Neural cell (in vitro differentiated cells): ENCODE measurements at regions not wholly inside any gene's neighbourhood (a gene's known extent, or its start where the extent isn't known, plus 50 kb on each side); places are given as distances from the start of the nearest gene placed in this dataset.

ENCODE experiments used
- H2AFZ ChIP-seq: fragments of 200-600, 300-800 bp; sonication (generic), shearing (Covaris generic); 2 replicates; pipeline ENCODE4 v1.6.0; 2014; ENCODE audit warnings: low read depth, mild to moderate bottlenecking, antibody characterized with exemption, low read length, moderate library complexity
- H3F3A ChIP-seq: fragments of 200-600 bp; shearing (Covaris generic); 2 replicates; pipeline ENCODE4 v1.6.1; 2016; ENCODE audit warnings: mild to moderate bottlenecking, moderate library complexity, mixed read lengths, antibody characterized with exemption, low read length; ENCODE audit not compliant: insufficient read depth, poor library complexity, severe bottlenecking
- H3K27ac ChIP-seq: fragments of 200-600, 300-800 bp; sonication (generic), shearing (Covaris generic); 2 replicates; pipeline ENCODE4 v1.5.1; 2014; ENCODE audit warnings: mild to moderate bottlenecking, low read length, moderate library complexity
- H3K27me3 ChIP-seq: fragments of 300-800, 200-600 bp; sonication (generic), shearing (Covaris generic); 2 replicates; pipeline ENCODE4 v1.6.0; 2014; ENCODE audit warnings: mild to moderate bottlenecking, low read depth, low read length, moderate library complexity; ENCODE audit not compliant: insufficient read depth
- H3K36me3 ChIP-seq: fragments of 300-800, 200-600 bp; sonication (generic), shearing (Covaris generic); 2 replicates; pipeline ENCODE4 v1.5.1; 2014; ENCODE audit warnings: mild to moderate bottlenecking, antibody characterized with exemption, low read length, moderate library complexity; ENCODE audit not compliant: insufficient read depth
- H3K4me2 ChIP-seq: fragments of 300-800, 200-600 bp; sonication (generic), shearing (Covaris generic); 2 replicates; pipeline ENCODE4 v1.6.0; 2014; ENCODE audit warnings: mild to moderate bottlenecking, low read length
- H3K4me3 ChIP-seq: fragments of 300-800, 200-600 bp; sonication (generic), shearing (Covaris generic); 2 replicates; pipeline ENCODE4 v1.5.1; 2014; ENCODE audit warnings: mild to moderate bottlenecking, low read length, moderate library complexity
- H3K79me2 ChIP-seq: fragments of 200-600 bp; shearing (Covaris generic); replicated peaks from 2 replicates; pipeline ENCODE4 v1.6.0; 2014; ENCODE audit warnings: mild to moderate bottlenecking, low read length, moderate library complexity; ENCODE audit not compliant: insufficient read depth
- H3K9ac ChIP-seq: fragments of 300-800, 200-600 bp; sonication (generic), shearing (Covaris generic); 2 replicates; pipeline ENCODE4 v1.6.1; 2016; ENCODE audit warnings: mild to moderate bottlenecking, low read length, mixed read lengths
- H3K9me2 ChIP-seq: fragments of 200-600 bp; shearing (Covaris generic); 2 replicates; pipeline ENCODE4 v1.6.1; 2016; ENCODE audit warnings: mild to moderate bottlenecking, low read length, mixed read lengths; ENCODE audit not compliant: insufficient read depth
- H3K9me3 ChIP-seq: fragments of 200-600, 300-800 bp; sonication (generic), shearing (Covaris generic); 2 replicates; pipeline ENCODE4 v1.6.1; 2016; ENCODE audit warnings: mild to moderate bottlenecking, mixed run types, low read length, moderate library complexity, mixed read lengths
- H4K20me1 ChIP-seq: fragments of 200-600 bp; shearing (Covaris generic); 2 replicates; pipeline ENCODE4 v1.6.1; 2016; ENCODE audit warnings: mild to moderate bottlenecking, mixed run types; ENCODE audit not compliant: insufficient read depth
- CTCF ChIP-seq: fragments of 450-650 bp; IDR thresholded peaks from 2 replicates; pipeline ENCODE4 v1.5.1; 2014; ENCODE audit warnings: antibody characterized with exemption, mild to moderate bottlenecking, moderate library complexity; ENCODE audit not compliant: poor library complexity, severe bottlenecking
- EP300 ChIP-seq: fragments of 450-650 bp; conservative IDR thresholded peaks from 2 replicates; pipeline ENCODE4 v1.6.1; 2014; ENCODE audit warnings: antibody characterized with exemption, mild to moderate bottlenecking, moderate library complexity; ENCODE audit not compliant: poor library complexity, severe bottlenecking
- EZH2 ChIP-seq: fragments of 200-600, 300-800 bp; shearing (Covaris generic), sonication (generic); IDR thresholded peaks from 2 replicates; pipeline ENCODE4 v1.6.1; 2014; ENCODE audit warnings: antibody characterized with exemption, low read length, borderline replicate concordance, mild to moderate bottlenecking; ENCODE audit not compliant: insufficient read depth, poor library complexity, severe bottlenecking
- MXI1 ChIP-seq: fragments of 450-650 bp; conservative IDR thresholded peaks from 2 replicates; pipeline ENCODE4 v1.6.1; 2014; ENCODE audit warnings: antibody characterized with exemption, mild to moderate bottlenecking; ENCODE audit not compliant: poor library complexity, severe bottlenecking
- POLR2AphosphoS5 ChIP-seq: IDR thresholded peaks from 2 replicates; pipeline ENCODE4 v1.6.1; 2012
- RAD21 ChIP-seq: fragments of 450-650 bp; conservative IDR thresholded peaks from 2 replicates; pipeline ENCODE4 v1.6.1; 2014; ENCODE audit warnings: antibody characterized with exemption, mild to moderate bottlenecking, moderate library complexity
- REST ChIP-seq: IDR thresholded peaks from 2 replicates; pipeline ENCODE4 v1.6.1; 2012; ENCODE audit warnings: borderline replicate concordance
- SMC3 ChIP-seq: fragments of 450-650 bp; conservative IDR thresholded peaks from 2 replicates; pipeline ENCODE4 v1.6.1; 2014; ENCODE audit warnings: antibody characterized with exemption, mild to moderate bottlenecking, moderate library complexity; ENCODE audit not compliant: poor library complexity
- TAF1 ChIP-seq: IDR thresholded peaks from 2 replicates; pipeline ENCODE4 v1.6.1; 2012; ENCODE audit warnings: low read depth

DNA sequence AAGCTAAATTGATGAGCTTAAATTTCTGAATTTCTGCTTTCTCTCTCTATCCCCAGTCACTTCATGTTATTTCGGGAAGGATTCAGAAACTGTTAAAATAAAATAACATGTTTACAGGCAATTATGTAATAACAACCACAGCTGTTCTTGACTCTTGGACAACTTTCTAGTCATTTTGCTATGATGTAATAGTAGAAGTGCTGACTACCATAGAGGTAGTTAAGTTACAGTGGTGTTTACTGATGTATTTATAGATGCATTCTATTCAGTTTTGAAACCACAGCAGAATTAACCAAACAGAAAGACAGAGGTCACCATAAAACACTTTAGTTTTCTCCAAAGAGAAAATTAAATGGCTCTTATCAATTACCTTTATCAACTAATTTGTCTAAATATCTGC is 1292.0 kb upstream of the CHAC2 start:
- Histone ChIP-seq H3K4me2 (no peak overlapping the region), H2AFZ (no peak overlapping the region), H3K9ac (no peak overlapping the region), H3K9me2 (no peaks in the 10 kb centered on the region), H4K20me1 (no peaks in the 10 kb centered on the region), H3K4me3 (no peak overlapping the region), H3K9me3 (no peaks in the 10 kb centered on the region), H3K27ac (no peak overlapping the region), H3K79me2 (no peaks in the 10 kb centered on the region), H3K27me3 (no peaks in the 10 kb centered on the region), H3F3A (no peaks in the 10 kb centered on the region), H3K36me3 (no peaks in the 10 kb centered on the region)
- no peak for TF ChIP-seq EZH2
- no peak for TF ChIP-seq POLR2AphosphoS5
- TF ChIP-seq CTCF: no peak

DNA sequence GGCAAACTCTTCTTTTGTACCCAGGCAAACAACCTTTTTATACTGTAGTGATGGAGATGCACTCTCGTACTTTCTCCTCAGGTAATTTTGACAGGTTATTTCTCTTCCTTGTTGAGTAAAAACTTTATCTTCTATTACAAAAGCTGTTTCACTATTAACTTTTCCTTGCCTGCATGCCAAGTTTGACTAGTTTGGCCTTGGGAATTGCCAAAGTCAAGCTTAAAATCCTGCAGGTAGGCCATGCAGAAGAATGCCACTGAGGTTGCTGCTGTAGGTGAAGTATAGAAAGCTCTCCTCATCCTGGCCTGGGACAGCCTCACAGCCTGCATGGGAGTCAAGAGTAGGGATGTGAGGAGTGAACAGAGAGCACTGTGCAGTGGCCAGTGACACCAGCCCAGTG is 1293.5 kb upstream of the CHAC2 start:
- no peak overlapping the region for H3K9ac ChIP-seq
- no peak overlapping the region for H3K4me2 ChIP-seq
- H3K4me3 ChIP-seq: no peak overlapping the region
- H3K36me3 ChIP-seq: no peaks in the 10 kb centered on the region
- H3K9me3 ChIP-seq: no peaks in the 10 kb centered on the region
- no peaks in the 10 kb centered on the region for H3F3A ChIP-seq
- no peaks in the 10 kb centered on the region for H3K27me3 ChIP-seq
- H3K9me2 ChIP-seq: no peaks in the 10 kb centered on the region
- H2AFZ ChIP-seq: no peak overlapping the region
- H4K20me1 ChIP-seq: no peaks in the 10 kb centered on the region
- H3K79me2 ChIP-seq: no peaks in the 10 kb centered on the region
- no peak overlapping the region for H3K27ac ChIP-seq
- no peak for TF ChIP-seq POLR2AphosphoS5
- no peak for TF ChIP-seq MXI1
- TF ChIP-seq SMC3: no peak
- no peak for TF ChIP-seq TAF1
- no peak for TF ChIP-seq EZH2
- TF ChIP-seq EP300: no peak
- no peak for TF ChIP-seq REST
- TF ChIP-seq RAD21: no peak
- TF ChIP-seq CTCF: no peak
